Fibroblast of lung (primary cell): ENCODE measurements at regions not wholly inside any gene's neighbourhood (a gene's known extent, or its start where the extent isn't known, plus 50 kb on each side); places are given as distances from the start of the nearest gene placed in this dataset.
"Not testable (repeated sequence)": the region's sequence is repeated elsewhere in the genome, so short reads cannot be mapped to it uniquely, and the experiment has no call there.

Source experiments
- DNase-seq, 2 donors: peaks; one replicate each; pipeline versions ENCODE4 v3.0.0 to v3.0.0-alpha.2; 2010; ENCODE audit warnings: low read depth in 2 of 2
- H2AFZ ChIP-seq: 2 replicates; pipeline ENCODE4 v1.5.1; 2012; ENCODE audit warnings: low read length, control low read depth, inconsistent platforms
- H3K27ac ChIP-seq: 2 replicates; pipeline ENCODE4 v1.5.1; 2011; ENCODE audit warnings: low read length, control low read depth; ENCODE audit not compliant: insufficient read depth
- H3K27me3 ChIP-seq: 2 replicates; pipeline ENCODE4 v1.5.1; 2011; ENCODE audit warnings: mild to moderate bottlenecking, low read length; ENCODE audit not compliant: control insufficient read depth, insufficient read depth
- H3K36me3 ChIP-seq: 2 replicates; pipeline ENCODE4 v1.5.1; 2011; ENCODE audit warnings: low read length; ENCODE audit not compliant: control insufficient read depth, insufficient read depth
- H3K4me1 ChIP-seq: 2 replicates; pipeline ENCODE4 v1.5.1; 2011; ENCODE audit warnings: low read length; ENCODE audit not compliant: control insufficient read depth, insufficient read depth; ENCODE audit errors: extremely low read depth
- H3K4me2 ChIP-seq: 2 replicates; pipeline ENCODE4 v1.5.1; 2011; ENCODE audit warnings: low read length, control low read depth; ENCODE audit not compliant: insufficient read depth; ENCODE audit errors: extremely low read depth
- H3K4me3 ChIP-seq, 4 experiments: fragments of 200-600 bp in 1 of 4; sonication (generic) in 1 of 4; replicated peaks in 1 of 4; 2 replicates each; pipeline ENCODE4 v1.5.1; 2011 to 2016; ENCODE audit warnings: low read length in 4 of 4, low read depth in 3 of 4, mild to moderate bottlenecking in 3 of 4, control low read depth in 2 of 4, inconsistent platforms in 1 of 4, mixed read lengths in 1 of 4; ENCODE audit not compliant: insufficient read depth in 1 of 4; ENCODE audit errors: control extremely low read depth in 1 of 4
- H3K79me2 ChIP-seq: 2 replicates; pipeline ENCODE4 v1.5.1; 2012; ENCODE audit warnings: mild to moderate bottlenecking, low read length, inconsistent platforms; ENCODE audit not compliant: control insufficient read depth, insufficient read depth
- H3K9ac ChIP-seq: 2 replicates; pipeline ENCODE4 v1.5.1; 2011; ENCODE audit warnings: mild to moderate bottlenecking, low read length, control low read depth; ENCODE audit not compliant: insufficient read depth
- H3K9me3 ChIP-seq: 2 replicates; pipeline ENCODE4 v1.5.1; 2012; ENCODE audit warnings: low read depth, low read length; ENCODE audit not compliant: control insufficient read depth, insufficient read depth
- H4K20me1 ChIP-seq: 2 replicates; pipeline ENCODE4 v1.5.1; 2011; ENCODE audit warnings: low read length; ENCODE audit not compliant: control insufficient read depth, insufficient read depth; ENCODE audit errors: extremely low read depth
- CTCF ChIP-seq, 2 donors: IDR thresholded peaks in 1 of 2; conservative IDR thresholded peaks in 1 of 2; 1 replicate in 1 of 2; 2 replicates in 1 of 2; pipeline ENCODE4 v1.5.1; 2011 to 2012; ENCODE audit warnings: low read length in 2 of 2, control low read depth in 1 of 2, inconsistent platforms in 1 of 2, low read depth in 1 of 2, mild to moderate bottlenecking in 1 of 2
- EZH2 ChIP-seq: IDR thresholded peaks from 2 replicates; pipeline ENCODE4 v1.5.1; 2012; ENCODE audit warnings: low read length, control low read depth, mild to moderate bottlenecking; ENCODE audit errors: missing control alignments

- Histone ChIP-seq H3K9ac (no peak overlapping the region), H3K4me2 (no peak overlapping the region), H2AFZ (no peak overlapping the region), H3K79me2 (no peaks in the 10 kb centered on the region), H4K20me1 (no peaks in the 10 kb centered on the region), H3K9me3 (no peaks in the 10 kb centered on the region), H3K36me3 (no peaks in the 10 kb centered on the region), H3K4me3 (no peak overlapping the region), H3K27ac (no peak overlapping the region), H3K27me3 (no peaks in the 10 kb centered on the region), H3K4me1 (no peaks in the 10 kb centered on the region)
- DNase-seq: peak in 1 of 2 donors; percentile 23
- no peak for TF ChIP-seq EZH2
- no peak for TF ChIP-seq CTCF (conservative IDR thresholded peaks at IDR 0.05 in 1 of 2, IDR thresholded peaks at IDR 0.05 in 1 of 2; ENCODE audit: low read depth in 1 of 2, low read length in 2 of 2)
Observed at GRCh38 chr7:149334930-149335329, 72.9 kb downstream of the ZNF783 start.

GRCh38 chr7:149348758-149349369 is 86.9 kb downstream of the ZNF783 start:
- TF ChIP-seq EZH2 (no peak), CTCF (conservative IDR thresholded peaks at IDR 0.05 in 1 of 2, IDR thresholded peaks at IDR 0.05 in 1 of 2; ENCODE audit: low read depth in 1 of 2, low read length in 2 of 2) (no peak)
- Histone ChIP-seq H2AFZ (no peak overlapping the region), H3K36me3 (no peaks in the 10 kb centered on the region), H3K79me2 (no peaks in the 10 kb centered on the region), H3K4me3 (no peak overlapping the region), H3K27me3 (no peaks in the 10 kb centered on the region), H3K9me3 (no peaks in the 10 kb centered on the region), H3K4me1 (no peaks in the 10 kb centered on the region), H4K20me1 (no peaks in the 10 kb centered on the region), H3K27ac (no peak overlapping the region), H3K9ac (no peak overlapping the region), H3K4me2 (no peak overlapping the region)
- DNase-seq: no peak

- H3K27me3 ChIP-seq: no peaks in the 10 kb centered on the region
- H3K27ac ChIP-seq: no peak overlapping the region
- H4K20me1 ChIP-seq: no peaks in the 10 kb centered on the region
- H3K4me2 ChIP-seq: no peak overlapping the region
- TF ChIP-seq EZH2 (no peak), CTCF (conservative IDR thresholded peaks at IDR 0.05 in 1 of 2, IDR thresholded peaks at IDR 0.05 in 1 of 2; ENCODE audit: low read depth in 1 of 2, low read length in 2 of 2) (no peak)
- H3K9ac ChIP-seq: no peak overlapping the region
- H3K4me3 ChIP-seq: no peak overlapping the region
- H3K79me2 ChIP-seq: no peaks in the 10 kb centered on the region
- H2AFZ ChIP-seq: no peak overlapping the region
- DNase-seq: no peak
- no peaks in the 10 kb centered on the region for H3K36me3 ChIP-seq
- no peaks in the 10 kb centered on the region for H3K9me3 ChIP-seq
- H3K4me1 ChIP-seq: no peaks in the 10 kb centered on the region
Observed at GRCh38 chr7:149353739-149354504, 91.9 kb downstream of the ZNF783 start.

GRCh38 chr7:149355035-149355389 is 93.0 kb downstream of the ZNF783 start:
- H3K9me3 ChIP-seq, H3K4me1 ChIP-seq, H3K4me3 ChIP-seq, H3K27me3 ChIP-seq, H2AFZ ChIP-seq, H3K4me2 ChIP-seq, H3K79me2 ChIP-seq, H3K36me3 ChIP-seq, H3K9ac ChIP-seq, H3K27ac ChIP-seq, DNase-seq, H4K20me1 ChIP-seq: not testable (repeated sequence)
